Progenitor cell of endocrine pancreas (in vitro differentiated cells): ENCODE measurements at regions not wholly inside any gene's neighbourhood (a gene's known extent, or its start where the extent isn't known, plus 50 kb on each side); places are given as distances from the start of the nearest gene placed in this dataset.
"Not testable (repeated sequence)": the region's sequence is repeated elsewhere in the genome, so short reads cannot be mapped to it uniquely, and the experiment has no call there.

Experiments used
- DNase-seq: peaks from one replicate; pipeline ENCODE4 v3.0.0; 2021; ENCODE audit warnings: low spot score; ENCODE audit not compliant: unreplicated experiment
- H3K27ac Mint-ChIP-seq: 2 replicates; pipeline ENCODE4 v1.8.0; 2021; ENCODE audit warnings: mild to moderate bottlenecking, moderate library complexity, mixed read lengths
- H3K27me3 Mint-ChIP-seq: 2 replicates; pipeline ENCODE4 v1.8.0; 2021; ENCODE audit warnings: mixed read lengths
- H3K36me3 Mint-ChIP-seq: 2 replicates; pipeline ENCODE4 v1.8.0; 2022; ENCODE audit warnings: mixed read lengths; ENCODE audit not compliant: insufficient read depth
- H3K4me1 Mint-ChIP-seq: 2 replicates; pipeline ENCODE4 v1.8.0; 2021; ENCODE audit warnings: low read depth, mixed read lengths
- H3K4me3 Mint-ChIP-seq: 2 replicates; pipeline ENCODE4 v1.8.0; 2021; ENCODE audit warnings: low read depth, mild to moderate bottlenecking, moderate library complexity, mixed read lengths
- H3K9me3 Mint-ChIP-seq: 2 replicates; pipeline ENCODE4 v1.8.0; 2021; ENCODE audit warnings: low read depth, mixed read lengths
- TF ChIP-seq, protein P1 (sequence below): fragments of 200-600 bp; sonication (generic); IDR thresholded peaks from one replicate; pipeline ENCODE4 v1.5.0; 2021; ENCODE audit warnings: antibody characterized with exemption, mild to moderate bottlenecking; ENCODE audit not compliant: unreplicated experiment

DNA sequence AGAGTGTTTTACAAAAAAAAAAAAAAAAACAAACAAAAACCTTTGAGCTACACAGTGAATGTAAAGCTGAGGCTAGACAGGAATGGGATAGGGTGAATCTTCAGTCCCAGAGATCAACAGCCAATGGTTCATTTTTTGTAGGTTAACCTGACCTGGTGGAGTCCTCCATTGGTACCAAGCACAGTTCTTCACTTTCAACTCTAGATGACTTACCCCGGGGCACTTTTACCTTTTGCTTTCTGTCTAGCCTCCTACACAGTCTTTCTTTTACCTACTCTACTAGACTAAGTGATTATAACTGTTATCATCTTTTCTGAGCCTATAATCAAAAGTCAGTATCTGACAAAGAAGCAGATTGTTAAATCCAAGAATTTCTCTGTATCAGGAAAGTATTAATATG, 50.9 kb downstream of the ANXA2R start:
- Mint-ChIP-seq H3K27me3 (peaks cover 40% of the 10 kb centered on the region), H3K4me1 (peaks cover 3% of the 10 kb centered on the region), H3K27ac (no peak overlapping the region), H3K9me3 (peaks cover 20% of the 10 kb centered on the region), H3K36me3 (peaks cover 3% of the 10 kb centered on the region), H3K4me3 (no peak overlapping the region)
- TF ChIP-seq, protein P1, sequence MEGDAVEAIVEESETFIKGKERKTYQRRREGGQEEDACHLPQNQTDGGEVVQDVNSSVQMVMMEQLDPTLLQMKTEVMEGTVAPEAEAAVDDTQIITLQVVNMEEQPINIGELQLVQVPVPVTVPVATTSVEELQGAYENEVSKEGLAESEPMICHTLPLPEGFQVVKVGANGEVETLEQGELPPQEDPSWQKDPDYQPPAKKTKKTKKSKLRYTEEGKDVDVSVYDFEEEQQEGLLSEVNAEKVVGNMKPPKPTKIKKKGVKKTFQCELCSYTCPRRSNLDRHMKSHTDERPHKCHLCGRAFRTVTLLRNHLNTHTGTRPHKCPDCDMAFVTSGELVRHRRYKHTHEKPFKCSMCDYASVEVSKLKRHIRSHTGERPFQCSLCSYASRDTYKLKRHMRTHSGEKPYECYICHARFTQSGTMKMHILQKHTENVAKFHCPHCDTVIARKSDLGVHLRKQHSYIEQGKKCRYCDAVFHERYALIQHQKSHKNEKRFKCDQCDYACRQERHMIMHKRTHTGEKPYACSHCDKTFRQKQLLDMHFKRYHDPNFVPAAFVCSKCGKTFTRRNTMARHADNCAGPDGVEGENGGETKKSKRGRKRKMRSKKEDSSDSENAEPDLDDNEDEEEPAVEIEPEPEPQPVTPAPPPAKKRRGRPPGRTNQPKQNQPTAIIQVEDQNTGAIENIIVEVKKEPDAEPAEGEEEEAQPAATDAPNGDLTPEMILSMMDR = no peak
- no peak for DNase-seq

DNA sequence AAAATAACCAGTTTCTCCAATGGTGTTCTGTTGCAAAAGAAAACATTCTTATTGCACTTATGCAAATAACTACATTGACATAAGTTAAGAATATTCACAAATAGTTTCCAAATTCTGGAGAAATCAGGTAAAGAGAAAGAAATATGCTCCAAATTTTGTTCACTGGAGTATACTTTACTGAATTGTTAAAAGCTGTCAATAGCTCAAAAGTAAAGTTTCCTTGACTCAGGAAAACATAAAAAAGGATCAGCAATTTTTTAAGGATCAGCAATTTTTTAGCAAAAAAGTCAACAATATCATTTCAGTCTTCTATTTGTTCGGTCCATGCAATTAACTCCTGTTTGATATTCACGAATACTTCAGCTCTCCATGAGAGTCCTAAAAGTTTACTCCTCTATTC, 51.6 kb downstream of the ANXA2R start:
- Mint-ChIP-seq H3K36me3 (peaks cover 3% of the 10 kb centered on the region), H3K9me3 (peaks cover 20% of the 10 kb centered on the region), H3K27me3 (peaks cover 34% of the 10 kb centered on the region), H3K4me1 (peaks cover 3% of the 10 kb centered on the region), H3K4me3 (no peak overlapping the region), H3K27ac (no peak overlapping the region)
- TF ChIP-seq, protein P1 = no peak
- no peak for DNase-seq

DNA sequence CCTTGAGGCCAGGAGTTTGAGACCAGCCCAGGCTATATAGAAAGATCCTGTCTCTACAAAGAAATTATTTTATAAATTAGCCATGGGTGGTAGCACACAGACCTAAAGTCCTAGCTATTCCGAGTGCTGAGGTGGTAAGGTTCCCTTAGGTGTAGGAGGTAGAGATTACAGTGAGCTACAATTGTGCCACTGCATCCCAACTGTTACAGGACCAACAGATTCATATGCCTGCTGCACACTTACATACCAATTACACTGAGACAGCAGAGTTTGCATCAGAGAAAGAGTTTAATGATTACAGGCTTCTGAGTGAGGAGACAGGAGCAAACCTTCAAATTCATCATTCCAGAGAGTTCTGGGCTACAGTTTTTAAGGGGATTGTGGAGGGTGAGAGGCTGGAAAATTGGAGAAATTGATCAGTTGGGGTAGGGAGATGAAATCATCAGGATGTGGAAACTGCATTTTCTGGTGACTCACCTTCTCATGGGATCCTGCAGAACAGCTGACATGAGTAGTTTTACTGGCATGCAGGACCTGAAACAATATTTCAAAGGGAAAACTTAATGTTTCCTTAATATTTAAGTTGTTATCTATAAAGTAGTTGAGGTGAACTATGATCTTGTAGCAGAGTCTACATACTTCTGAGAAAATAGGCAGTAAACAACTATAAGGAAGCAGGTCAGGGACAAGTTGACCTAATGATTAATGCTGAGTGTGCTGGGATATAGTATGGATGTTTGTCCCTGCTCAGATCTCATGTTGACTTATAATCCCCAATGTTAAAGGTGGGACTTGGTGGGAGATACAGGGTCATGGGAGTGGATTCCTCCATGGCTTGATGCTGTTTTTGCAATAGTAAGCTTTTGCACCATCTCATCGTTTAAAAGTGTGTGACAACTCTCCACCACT, 54.7 kb downstream of the ANXA2R start:
- DNase-seq = no peak
- TF ChIP-seq, protein P1 = no peak
- Mint-ChIP-seq H3K4me1 (peaks cover 2% of the 10 kb centered on the region), H3K27ac (no peak overlapping the region), H3K4me3 (no peak overlapping the region), H3K9me3 (peaks cover 20% of the 10 kb centered on the region), H3K27me3 (peaks cover 7% of the 10 kb centered on the region), H3K36me3 (peaks cover 3% of the 10 kb centered on the region)

DNA sequence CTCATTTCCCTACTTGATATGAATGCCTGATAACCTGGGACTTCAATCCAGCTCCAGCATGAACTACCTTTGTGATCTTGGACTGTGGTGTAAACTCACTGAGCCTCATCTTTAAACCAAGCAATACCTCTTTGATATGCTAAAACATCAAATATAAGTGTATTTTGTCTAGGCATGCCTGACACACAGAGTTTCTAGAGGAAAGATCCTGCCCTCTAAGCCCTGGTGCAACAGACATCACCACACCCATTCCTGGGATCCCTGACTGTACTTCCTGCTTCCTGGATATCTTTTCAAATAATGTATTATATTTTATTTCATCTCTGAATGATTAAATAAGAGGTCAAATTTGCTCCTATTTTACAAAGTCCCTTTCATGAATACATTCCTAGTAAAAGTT, 55.8 kb downstream of the ANXA2R start:
- Mint-ChIP-seq H3K9me3 (peaks cover 17% of the 10 kb centered on the region), H3K4me1 (peaks cover 2% of the 10 kb centered on the region), H3K36me3 (peaks cover 3% of the 10 kb centered on the region)

DNA sequence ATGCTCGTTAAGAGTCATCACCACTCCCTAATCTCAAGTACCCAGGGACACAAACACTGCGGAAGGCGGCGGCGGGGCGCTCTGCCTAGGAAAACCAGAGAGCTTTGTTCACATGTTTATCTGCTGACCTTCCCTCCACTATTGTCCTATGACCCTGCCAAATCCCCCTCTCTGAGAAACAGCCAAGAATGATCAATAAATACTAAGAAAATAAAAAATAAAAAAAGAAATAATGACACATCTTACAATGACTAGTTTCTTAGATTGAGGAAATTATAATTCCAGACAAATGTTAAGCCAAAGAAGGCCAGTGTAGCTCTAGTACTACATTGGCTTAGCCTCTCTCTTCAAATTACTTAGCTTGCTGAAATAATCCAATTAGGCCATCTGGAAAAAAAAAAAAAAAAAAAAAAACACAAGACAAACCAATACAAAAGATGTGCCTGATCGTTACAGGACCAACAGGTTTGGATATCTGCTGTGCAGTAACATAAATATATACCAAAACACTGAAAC, 58.0 kb downstream of the ANXA2R start:
- no peaks in the 10 kb centered on the region for H3K27me3 Mint-ChIP-seq
- no peak for DNase-seq
- H3K27ac Mint-ChIP-seq = peak overlapping the region; percentile 73
- H3K36me3 Mint-ChIP-seq = peaks cover 3% of the 10 kb centered on the region
- peaks cover 2% of the 10 kb centered on the region for H3K4me1 Mint-ChIP-seq
- peaks cover 16% of the 10 kb centered on the region for H3K9me3 Mint-ChIP-seq
- TF ChIP-seq, protein P1 = no peak
- H3K4me3 Mint-ChIP-seq = no peak overlapping the region

More for the DNA sequence above, 55.8 kb downstream of the ANXA2R start:
- DNase-seq = no peak
- TF ChIP-seq, protein P1 = no peak
- H3K4me3 Mint-ChIP-seq = no peak overlapping the region
- H3K27me3 Mint-ChIP-seq = no peaks in the 10 kb centered on the region
- H3K27ac Mint-ChIP-seq = no peak overlapping the region

DNA sequence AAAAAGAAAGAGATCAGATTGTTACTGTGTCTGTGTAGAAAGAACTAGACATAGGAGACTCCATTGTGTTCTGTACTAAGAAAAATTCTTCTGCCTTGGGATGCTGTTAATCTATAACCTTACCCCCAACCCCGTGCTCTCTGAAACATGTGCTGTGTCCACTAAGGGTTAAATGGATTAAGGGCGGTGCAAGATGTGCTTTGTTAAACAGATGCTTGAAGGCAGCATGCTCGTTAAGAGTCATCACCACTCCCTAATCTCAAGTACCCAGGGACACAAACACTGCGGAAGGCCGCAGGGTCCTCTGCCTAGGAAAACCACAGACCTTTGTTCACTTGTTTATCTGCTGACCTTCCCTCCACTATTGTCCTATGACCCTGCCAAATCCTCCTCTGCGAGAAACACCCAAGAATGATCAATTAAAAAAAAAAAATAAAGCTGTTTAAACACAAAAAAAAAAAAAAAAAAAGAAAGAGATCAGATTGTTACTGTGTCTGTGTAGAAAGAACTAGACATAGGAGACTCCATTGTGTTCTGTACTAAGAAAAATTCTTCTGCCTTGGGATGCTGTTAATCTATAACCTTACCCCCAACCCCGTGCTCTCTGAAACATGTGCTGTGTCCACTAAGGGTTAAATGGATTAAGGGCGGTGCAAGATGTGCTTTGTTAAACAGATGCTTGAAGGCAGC, 58.6 kb downstream of the ANXA2R start:
- H3K27ac Mint-ChIP-seq = peak overlapping the region; percentile 73
- peaks cover 14% of the 10 kb centered on the region for H3K9me3 Mint-ChIP-seq
- DNase-seq, H3K36me3 Mint-ChIP-seq, H3K4me3 Mint-ChIP-seq, H3K4me1 Mint-ChIP-seq, H3K27me3 Mint-ChIP-seq: not testable (repeated sequence)

DNA sequence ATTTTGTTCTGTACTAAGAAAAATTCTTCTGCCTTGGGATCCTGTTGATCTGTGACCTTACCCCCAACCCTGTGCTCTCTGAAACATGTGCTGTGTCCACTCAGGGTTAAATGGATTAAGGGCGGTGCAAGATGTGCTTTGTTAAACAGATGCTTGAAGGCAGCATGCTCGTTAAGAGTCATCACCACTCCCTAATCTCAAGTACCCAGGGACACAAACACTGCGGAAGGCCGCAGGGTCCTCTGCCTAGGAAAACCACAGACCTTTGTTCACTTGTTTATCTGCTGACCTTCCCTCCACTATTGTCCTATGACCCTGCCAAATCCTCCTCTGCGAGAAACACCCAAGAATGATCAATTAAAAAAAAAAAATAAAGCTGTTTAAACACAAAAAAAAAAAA, 59.1 kb downstream of the ANXA2R start:
- not testable (repeated sequence) for H3K4me3 Mint-ChIP-seq, H3K36me3 Mint-ChIP-seq, H3K27ac Mint-ChIP-seq, H3K27me3 Mint-ChIP-seq, H3K4me1 Mint-ChIP-seq, DNase-seq
- H3K9me3 Mint-ChIP-seq = peaks cover 12% of the 10 kb centered on the region

DNA sequence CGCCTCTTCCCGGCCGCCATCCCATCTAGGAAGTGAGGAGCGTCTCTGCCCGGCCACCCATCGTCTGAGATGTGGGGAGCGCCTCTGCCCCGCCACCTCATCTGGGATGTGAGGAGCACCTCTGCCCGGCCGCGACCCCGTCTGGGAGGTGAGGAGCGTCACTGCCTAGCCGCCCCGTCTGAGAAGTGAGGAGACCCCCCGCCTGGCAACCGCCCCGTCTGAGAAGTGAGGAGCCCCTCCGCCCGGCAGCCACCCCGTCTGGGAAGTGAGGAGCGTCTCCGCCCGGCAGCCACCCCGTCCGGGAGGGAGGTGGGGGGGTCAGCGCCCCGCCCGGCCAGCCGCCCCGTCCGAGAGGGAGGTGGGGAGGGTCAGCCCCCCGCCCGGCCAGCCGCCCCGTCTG, 59.7 kb downstream of the ANXA2R start:
- H3K4me1 Mint-ChIP-seq, H3K27me3 Mint-ChIP-seq, H3K9me3 Mint-ChIP-seq, H3K36me3 Mint-ChIP-seq, H3K4me3 Mint-ChIP-seq, H3K27ac Mint-ChIP-seq, DNase-seq: not testable (repeated sequence)
